ENCODE measurements at regions not wholly inside any gene's neighbourhood (a gene's known extent, or its start where the extent isn't known, plus 50 kb on each side); places are given as distances from the start of the nearest gene placed in this dataset.
"Not testable (repeated sequence)": the region's sequence is repeated elsewhere in the genome, so short reads cannot be mapped to it uniquely, and the experiment has no call there.

GRCh38 chr2:207332480-207333212, 166.9 kb upstream of the KLF7 start:
- no peak for DNase-seq

- no peak for DNase-seq
Measured at GRCh38 chr2:207333599-207334300, 168.0 kb upstream of the KLF7 start.

- DNase-seq, result no peak
Measured at GRCh38 chr2:207334301-207334623, 168.5 kb upstream of the KLF7 start.

DNA sequence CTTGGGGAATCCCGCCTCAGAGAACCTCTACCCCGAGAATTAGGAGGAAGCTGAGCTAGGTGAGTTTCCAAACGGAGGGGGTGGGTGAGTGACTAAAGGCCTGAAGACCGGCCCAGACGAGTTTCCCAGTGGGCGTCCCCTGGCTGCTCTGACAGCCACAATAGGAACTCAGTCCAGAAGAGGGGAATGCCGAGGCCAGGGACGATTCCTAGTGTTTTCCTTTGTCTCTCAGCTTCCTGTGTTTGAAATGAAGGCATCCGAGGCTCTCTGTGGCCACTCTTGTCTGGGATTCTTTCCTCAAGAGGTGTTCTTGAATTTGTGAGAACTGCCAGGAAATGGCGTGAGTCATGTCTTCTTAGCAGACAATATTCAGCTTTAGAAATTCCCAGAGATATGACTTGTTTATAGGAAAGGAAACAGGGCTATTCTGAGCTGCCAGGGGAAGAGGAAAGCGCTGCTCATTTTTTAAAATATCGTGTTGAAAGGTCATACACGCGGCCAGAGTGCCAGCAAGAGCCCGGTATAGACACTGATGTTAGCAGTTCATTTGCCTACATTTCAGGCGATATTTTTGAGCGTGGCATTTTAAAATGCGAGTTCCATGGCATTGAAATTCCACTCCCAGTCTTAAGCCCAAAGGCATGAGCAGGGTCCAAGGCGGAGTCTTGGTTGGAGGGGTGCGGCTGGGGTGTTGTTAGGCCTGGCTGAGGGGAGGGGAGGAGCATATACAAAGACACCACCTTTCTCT, 169.1 kb upstream of the KLF7 start:
- DNase-seq, result peak; percentile 27

DNA sequence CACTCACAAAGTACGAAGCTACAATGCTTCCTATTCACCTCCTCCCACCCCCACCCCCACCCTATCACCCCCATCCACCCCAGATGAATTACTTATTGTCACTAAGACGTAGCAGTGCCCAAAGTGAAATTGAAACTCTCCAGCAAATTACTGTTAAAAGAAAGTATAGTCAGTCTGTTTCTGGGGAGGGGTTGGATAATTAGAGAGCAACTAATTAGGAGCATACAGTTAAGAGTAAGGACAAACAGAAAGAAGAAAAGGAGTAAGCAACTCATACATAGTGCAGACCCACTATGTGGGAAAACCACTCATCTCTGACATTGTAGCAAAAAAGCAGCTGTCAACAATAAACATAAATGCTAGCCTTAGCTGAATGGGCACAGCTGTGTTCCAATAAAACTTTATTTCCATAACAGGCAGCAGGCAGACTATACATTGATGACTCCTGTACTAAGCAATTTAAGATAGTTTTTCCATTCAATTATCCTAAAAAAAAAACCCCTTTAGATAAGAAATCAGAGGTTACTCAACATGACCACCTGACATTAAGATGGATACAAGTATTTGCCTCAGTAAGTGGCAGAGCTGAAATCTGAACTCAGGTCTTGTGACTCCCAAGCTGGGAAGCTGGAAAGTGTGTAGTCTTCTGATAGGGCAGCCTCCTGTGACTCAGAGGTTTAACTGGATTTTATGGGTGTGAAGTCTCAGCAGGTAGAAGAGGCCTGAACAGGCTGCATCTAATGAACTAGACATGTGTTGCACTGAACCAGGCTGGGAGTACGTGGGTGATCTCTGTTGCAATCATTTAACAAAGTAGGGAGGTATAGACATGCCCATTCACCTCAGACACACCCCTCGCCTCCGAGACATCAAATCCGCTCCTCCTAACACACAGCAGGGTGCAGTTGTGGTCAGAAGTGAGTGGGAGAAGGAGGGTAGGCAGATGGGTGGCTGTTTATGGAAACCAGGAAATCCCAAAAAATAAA, 171.8 kb upstream of the KLF7 start:
- DNase-seq, result no peak

DNA sequence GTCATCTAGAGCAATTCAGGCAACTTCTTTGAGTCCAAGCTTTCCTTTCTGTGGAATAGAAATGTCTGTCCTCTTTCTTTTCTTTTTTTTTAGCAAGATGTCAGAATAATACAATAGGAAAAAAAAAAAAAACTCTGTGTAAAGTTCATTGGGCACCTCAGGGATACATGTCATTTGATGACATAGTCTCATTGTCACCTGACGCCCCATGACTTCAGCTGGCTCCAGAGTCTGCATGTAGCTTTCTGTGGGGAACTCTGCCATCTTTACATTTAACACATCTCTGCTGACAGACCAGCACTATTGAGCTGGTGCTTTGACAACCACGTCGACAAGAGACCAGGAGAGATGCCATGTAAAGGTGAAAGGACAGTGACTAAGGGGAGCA, 172.5 kb upstream of the KLF7 start:
- DNase-seq, result no peak

GRCh38 chr2:207338610-207339009, 172.9 kb upstream of the KLF7 start:
- DNase-seq, result no peak

GRCh38 chr2:207341112-207341750, 175.5 kb upstream of the KLF7 start:
- DNase-seq, result no peak

DNA sequence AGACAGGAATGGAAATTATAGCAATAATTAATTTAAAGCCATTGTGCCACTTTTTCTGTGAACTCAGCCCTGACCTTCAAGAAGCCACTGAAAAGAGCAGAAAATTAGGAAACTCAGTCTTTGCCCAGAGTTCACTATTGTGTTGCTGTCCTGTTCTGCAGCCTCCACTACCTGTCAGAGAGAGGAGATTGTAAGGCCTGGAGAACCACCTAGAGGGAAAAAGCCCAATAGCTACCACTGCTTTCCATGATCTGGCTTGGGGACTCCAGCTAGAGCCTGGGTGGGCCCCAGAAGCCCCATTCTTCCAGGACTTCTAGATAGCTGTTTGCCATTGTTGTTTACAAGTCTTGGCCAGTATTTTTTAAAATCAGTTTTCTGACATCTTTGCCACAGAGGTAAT, 176.1 kb upstream of the KLF7 start:
- no peak for DNase-seq

DNA sequence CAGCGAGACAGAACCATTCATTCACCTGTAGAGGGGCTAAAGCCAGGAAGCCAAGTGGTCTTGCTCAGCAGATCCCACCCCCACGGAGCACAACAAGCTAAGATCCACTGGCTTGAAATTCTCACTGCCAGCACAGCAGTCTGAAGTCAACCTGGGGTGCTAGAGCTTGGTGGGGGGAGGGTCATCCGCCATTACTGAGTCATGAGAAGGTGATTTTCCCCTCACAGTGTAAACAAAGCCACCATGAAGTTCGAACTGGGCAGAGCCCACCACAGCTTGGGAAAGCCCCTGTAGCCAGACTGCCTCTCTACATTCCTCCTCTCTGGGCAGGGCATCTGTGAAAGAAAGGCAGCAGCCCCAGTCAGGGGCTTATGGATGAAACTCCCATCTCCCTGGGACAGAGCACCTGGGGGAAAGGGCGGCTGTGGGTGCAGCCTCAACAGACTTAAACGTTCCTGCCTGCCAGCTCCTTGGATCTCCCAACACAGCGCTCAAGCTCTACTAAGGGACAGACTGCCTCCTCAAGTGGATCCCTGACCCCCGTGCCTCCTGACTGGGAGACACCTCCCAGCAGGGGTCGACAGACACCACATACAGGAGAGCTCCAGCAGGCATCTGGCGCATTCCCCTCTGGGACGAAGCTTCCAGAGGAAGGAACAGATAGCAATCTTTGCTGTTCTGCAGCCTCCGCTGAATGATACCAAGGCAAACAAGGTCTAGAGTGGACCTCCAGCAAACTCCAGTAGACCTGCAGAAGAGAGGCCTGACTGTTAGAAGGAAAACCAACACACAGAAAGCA, 179.0 kb upstream of the KLF7 start:
- not testable (repeated sequence) for DNase-seq

- DNase-seq, result no peak
Measured at GRCh38 chr2:207351171-207351570, 178.6 kb upstream of the CREB1 start.

GRCh38 chr2:207352978-207353671, 176.6 kb upstream of the CREB1 start:
- DNase-seq, result no peak

- no peak for DNase-seq
Measured at GRCh38 chr2:207353836-207354235, 175.9 kb upstream of the CREB1 start.

GRCh38 chr2:207354462-207354861, 175.3 kb upstream of the CREB1 start:
- no peak for DNase-seq

- no peak for DNase-seq
Measured at GRCh38 chr2:207356567-207356966, 173.2 kb upstream of the CREB1 start.

GRCh38 chr2:207357216-207357615, 172.5 kb upstream of the CREB1 start:
- DNase-seq, result no peak

GRCh38 chr2:207362716-207363115, 167.0 kb upstream of the CREB1 start:
- DNase-seq, result no peak

GRCh38 chr2:207363761-207364290, 165.9 kb upstream of the CREB1 start:
- no peak for DNase-seq

GRCh38 chr2:207370646-207371045, 159.1 kb upstream of the CREB1 start:
- no peak for DNase-seq

DNA sequence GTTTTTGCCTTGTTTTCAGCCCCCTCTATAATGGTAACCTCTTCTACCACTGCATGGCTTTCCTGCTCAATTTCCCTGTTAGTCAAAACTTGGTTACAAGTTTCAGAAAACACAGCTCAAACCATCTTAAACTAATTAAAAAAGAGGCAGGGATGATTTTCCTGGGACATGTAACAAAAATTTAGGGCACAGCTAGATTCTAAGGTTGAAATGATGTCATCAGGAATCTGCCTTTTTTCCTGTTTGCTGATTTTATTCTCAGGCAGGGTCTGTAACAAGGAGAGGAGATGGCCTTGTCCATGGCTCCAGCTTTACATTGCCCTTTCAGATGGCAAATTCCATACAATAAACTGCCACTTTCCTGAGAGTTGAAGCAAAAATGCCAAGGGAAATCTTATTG, 157.9 kb upstream of the CREB1 start:
- DNase-seq, result no peak

GRCh38 chr2:207372483-207372882, 157.3 kb upstream of the CREB1 start:
- no peak for DNase-seq
